ENCODE measurements at regions not wholly inside any gene's neighbourhood (a gene's known extent, or its start where the extent isn't known, plus 50 kb on each side); places are given as distances from the start of the nearest gene placed in this dataset.

DNA sequence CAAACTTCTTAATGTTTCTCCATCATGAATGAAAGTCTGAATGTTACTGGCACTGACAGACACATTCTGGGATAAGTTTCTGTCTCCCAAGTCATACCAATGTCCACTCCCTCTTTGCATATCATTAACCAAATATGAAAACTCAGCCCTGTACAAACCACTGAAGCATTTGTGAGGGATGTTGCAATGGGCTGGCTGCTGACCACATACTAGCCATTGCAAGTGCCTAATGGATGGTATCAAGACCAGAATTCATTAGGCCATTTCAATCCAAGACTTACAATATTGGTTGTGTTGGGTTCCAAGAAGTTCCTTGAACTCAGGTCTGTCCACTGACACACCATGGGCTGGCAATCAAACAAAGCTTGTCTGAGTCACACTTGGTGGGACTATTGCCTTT lies 73.8 kb downstream of the CBLN2 start:
- TF ChIP-seq, protein P1, sequence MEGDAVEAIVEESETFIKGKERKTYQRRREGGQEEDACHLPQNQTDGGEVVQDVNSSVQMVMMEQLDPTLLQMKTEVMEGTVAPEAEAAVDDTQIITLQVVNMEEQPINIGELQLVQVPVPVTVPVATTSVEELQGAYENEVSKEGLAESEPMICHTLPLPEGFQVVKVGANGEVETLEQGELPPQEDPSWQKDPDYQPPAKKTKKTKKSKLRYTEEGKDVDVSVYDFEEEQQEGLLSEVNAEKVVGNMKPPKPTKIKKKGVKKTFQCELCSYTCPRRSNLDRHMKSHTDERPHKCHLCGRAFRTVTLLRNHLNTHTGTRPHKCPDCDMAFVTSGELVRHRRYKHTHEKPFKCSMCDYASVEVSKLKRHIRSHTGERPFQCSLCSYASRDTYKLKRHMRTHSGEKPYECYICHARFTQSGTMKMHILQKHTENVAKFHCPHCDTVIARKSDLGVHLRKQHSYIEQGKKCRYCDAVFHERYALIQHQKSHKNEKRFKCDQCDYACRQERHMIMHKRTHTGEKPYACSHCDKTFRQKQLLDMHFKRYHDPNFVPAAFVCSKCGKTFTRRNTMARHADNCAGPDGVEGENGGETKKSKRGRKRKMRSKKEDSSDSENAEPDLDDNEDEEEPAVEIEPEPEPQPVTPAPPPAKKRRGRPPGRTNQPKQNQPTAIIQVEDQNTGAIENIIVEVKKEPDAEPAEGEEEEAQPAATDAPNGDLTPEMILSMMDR (IDR thresholded peaks at IDR 0.05 in 4 of 5, conservative IDR thresholded peaks at IDR 0.05 in 1 of 5) = no peak
- no peak for TF ChIP-seq POLR2A (IDR thresholded peaks at IDR 0.05)
- in situ Hi-C loops (cut with MboI; ENCODE audit: low sequenced_read_pairs in 4 of 4) = no loop called here
- no peaks in the 10 kb centered on the region for H3K4me1 ChIP-seq
- DNase-seq (no peak), ATAC-seq (no peak)
- intact Hi-C loops (cut with DNase I; ENCODE audit: low total_unique reads) = no loop called here
- no peaks in the 10 kb centered on the region for H3K27me3 ChIP-seq
- no peak overlapping the region for H3K27ac ChIP-seq
- H3K36me3 ChIP-seq = no peaks in the 10 kb centered on the region
- H3K9me3 ChIP-seq = no peaks in the 10 kb centered on the region
- no peak overlapping the region for H3K4me3 ChIP-seq

DNA sequence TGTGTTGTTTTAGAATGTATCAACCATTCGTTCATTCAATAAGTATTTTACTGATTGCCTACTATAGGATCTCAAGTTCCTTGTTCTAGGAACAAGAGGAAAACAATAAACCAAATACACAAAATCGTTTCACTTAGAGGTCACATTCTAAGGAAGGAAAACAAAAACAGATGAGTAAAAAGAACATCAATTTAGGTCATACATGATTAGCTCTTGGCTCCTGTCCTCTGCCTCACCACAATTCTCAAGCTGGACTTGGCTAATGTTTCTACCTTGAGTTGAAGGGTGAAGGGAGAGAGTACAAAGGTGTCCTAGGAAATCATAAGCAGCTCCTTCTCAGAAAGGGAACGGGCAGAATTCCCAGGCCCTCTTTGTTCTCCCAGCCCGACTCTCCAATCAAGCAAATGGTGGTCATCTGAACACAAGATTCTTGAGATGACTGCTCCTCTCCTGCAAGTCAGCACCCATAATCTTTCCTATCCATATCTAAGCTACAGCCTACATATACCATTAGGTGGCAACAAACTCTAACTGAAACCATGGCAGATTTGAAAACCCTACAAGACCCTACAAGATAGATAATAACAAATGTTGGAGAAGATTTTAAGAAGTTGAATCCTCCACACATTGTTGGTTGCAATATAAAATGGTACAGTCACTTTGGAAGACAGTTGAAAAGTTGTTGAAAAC lies 76.0 kb downstream of the CBLN2 start:
- no peaks in the 10 kb centered on the region for H3K4me1 ChIP-seq
- in situ Hi-C loops (cut with MboI; ENCODE audit: low sequenced_read_pairs in 4 of 4) = no loop called here
- H3K27ac ChIP-seq = no peak overlapping the region
- no peaks in the 10 kb centered on the region for H3K36me3 ChIP-seq
- H3K9me3 ChIP-seq = no peaks in the 10 kb centered on the region
- ATAC-seq = no peak
- H3K27me3 ChIP-seq = no peaks in the 10 kb centered on the region
- intact Hi-C loops (cut with DNase I; ENCODE audit: low total_unique reads) = no loop called here
- no peak overlapping the region for H3K4me3 ChIP-seq
- TF ChIP-seq, protein P1 (IDR thresholded peaks at IDR 0.05 in 4 of 5, conservative IDR thresholded peaks at IDR 0.05 in 1 of 5) = no peak
- no peak for DNase-seq

DNA sequence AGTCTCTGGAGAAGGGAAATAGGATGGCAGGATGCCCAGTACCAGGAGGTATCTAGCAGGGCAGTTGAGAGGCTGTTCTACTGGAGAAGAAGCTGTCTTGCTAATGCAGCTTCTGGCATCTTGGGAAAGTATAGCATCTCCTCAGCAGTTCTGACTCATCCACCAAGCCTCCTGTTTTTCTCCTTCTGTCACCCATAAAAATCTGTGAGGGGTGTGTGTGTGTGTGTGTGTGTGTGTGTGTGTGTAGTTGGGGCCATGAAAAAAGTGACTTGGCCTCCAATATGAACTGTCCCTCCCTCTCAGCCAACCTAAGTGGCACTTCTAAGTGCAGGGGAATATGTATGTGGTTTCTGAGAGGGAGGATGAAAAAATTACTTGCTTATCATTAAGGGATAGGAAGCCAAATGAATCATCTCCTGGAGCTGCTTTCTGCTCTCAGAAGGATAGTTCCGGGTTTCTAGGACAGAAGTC lies 83.9 kb downstream of the CBLN2 start:
- no peak for DNase-seq
- Histone ChIP-seq H3K4me3 (no peak overlapping the region), H3K36me3 (no peaks in the 10 kb centered on the region), H3K27ac (no peak overlapping the region), H3K27me3 (no peaks in the 10 kb centered on the region), H3K4me1 (no peaks in the 10 kb centered on the region), H3K9me3 (no peaks in the 10 kb centered on the region)
- no peak for TF ChIP-seq POLR2A (IDR thresholded peaks at IDR 0.05)
- TF ChIP-seq, protein P1 (IDR thresholded peaks at IDR 0.05 in 4 of 5, conservative IDR thresholded peaks at IDR 0.05 in 1 of 5) = no peak
- in situ Hi-C loops (cut with MboI; ENCODE audit: low sequenced_read_pairs in 4 of 4) (no loop called here), intact Hi-C loops (cut with DNase I; ENCODE audit: low total_unique reads) (no loop called here)
- no peak for ATAC-seq

DNA sequence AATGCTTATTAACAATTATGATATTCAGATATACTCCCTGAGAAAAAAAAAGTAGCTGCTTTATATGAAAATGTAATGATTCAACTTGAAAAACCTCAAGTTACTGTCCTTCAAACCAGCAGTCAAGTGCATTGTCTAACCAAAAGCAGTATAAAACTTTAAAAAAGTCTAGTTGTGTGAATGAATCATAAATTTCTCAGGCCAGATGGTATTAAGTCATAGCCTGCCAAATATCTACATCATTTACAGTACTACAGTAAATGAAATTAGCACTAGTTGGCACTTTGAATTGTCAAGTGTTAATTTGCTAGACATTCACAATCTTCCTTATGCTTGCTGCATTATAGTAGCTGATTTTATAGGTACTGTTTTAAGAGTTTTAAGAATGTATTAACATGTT lies 85.9 kb downstream of the CBLN2 start:
- Histone ChIP-seq H3K4me1 (no peaks in the 10 kb centered on the region), H3K9me3 (no peaks in the 10 kb centered on the region), H3K27me3 (no peaks in the 10 kb centered on the region), H3K27ac (no peak overlapping the region), H3K36me3 (no peaks in the 10 kb centered on the region), H3K4me3 (no peak overlapping the region)
- TF ChIP-seq POLR2A (IDR thresholded peaks at IDR 0.05) = no peak
- TF ChIP-seq, protein P1 (IDR thresholded peaks at IDR 0.05 in 4 of 5, conservative IDR thresholded peaks at IDR 0.05 in 1 of 5) = no peak
- in situ Hi-C loops (cut with MboI; ENCODE audit: low sequenced_read_pairs in 4 of 4) = no loop called here
- ATAC-seq (no peak), DNase-seq (no peak)
- intact Hi-C loops (cut with DNase I; ENCODE audit: low total_unique reads) = no loop called here

DNA sequence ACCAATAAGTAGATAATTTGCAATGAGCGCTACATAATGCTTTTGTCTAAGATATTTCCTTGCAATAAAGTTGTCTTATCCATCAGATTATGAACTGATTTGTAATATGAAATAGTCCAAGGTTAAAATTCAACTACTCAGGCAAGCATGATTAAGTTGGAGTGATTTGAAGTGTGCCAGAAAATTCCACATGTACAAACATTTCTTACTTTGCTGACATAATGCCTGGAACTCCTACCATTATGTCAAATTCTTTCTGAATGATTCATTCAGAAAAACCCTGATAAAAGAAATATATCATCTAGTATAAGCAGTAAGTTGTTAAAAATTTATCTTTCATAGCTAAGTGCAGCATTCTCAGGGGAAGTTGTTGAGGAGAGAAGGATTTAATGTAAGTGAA lies 87.3 kb downstream of the CBLN2 start:
- Histone ChIP-seq H3K27ac (no peak overlapping the region), H3K27me3 (no peaks in the 10 kb centered on the region), H3K36me3 (no peaks in the 10 kb centered on the region), H3K4me1 (no peaks in the 10 kb centered on the region), H3K4me3 (no peak overlapping the region), H3K9me3 (no peaks in the 10 kb centered on the region)
- TF ChIP-seq, protein P1 (IDR thresholded peaks at IDR 0.05 in 4 of 5, conservative IDR thresholded peaks at IDR 0.05 in 1 of 5) = no peak
- no peak for TF ChIP-seq POLR2A (IDR thresholded peaks at IDR 0.05)
- in situ Hi-C loops (cut with MboI; ENCODE audit: low sequenced_read_pairs in 4 of 4) (no loop called here), intact Hi-C loops (cut with DNase I; ENCODE audit: low total_unique reads) (no loop called here)
- ATAC-seq (no peak), DNase-seq (no peak)
